Epidermal melanocyte (primary cell): ENCODE measurements at regions not wholly inside any gene's neighbourhood (a gene's known extent, or its start where the extent isn't known, plus 50 kb on each side); places are given as distances from the start of the nearest gene placed in this dataset.

Source experiments
- DNase-seq: peaks from one replicate; pipeline ENCODE4 v3.0.0; 2011; ENCODE audit warnings: low spot score; ENCODE audit not compliant: insufficient read length

DNA sequence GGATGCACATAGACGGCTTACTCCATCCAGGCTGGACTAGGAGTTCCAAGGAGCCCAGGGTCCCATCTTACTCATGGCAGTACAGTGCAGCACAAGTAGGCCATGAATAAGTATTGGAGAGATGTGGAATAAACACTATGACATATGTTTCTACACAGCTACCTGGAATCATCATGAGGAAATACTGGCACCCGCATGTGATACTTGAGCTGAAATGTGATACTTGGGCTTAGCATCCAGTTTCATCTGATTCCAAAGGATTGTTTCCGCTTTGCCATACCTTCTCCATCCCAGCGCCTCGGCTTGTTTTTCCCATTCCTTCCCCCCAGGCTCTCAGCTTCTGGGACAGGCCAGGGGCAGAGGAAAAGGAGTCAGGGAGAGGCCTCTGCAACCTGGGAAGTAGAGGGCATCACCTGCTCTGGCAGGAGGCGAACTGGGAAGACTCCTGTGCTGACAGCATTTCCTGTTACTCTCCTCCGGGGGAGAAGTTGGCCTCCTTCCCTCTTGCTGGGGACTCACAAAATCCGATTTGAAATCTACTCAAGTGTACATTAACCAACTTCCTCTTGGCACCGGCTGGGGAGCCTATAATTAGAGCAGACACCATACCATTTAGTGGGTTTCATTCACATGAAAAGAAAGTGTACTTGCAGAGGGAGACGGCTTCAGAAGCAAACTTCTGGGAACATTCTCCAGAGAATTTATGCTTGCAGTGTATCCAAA, 187.8 kb downstream of the MIAT start:
- no peak for DNase-seq

DNA sequence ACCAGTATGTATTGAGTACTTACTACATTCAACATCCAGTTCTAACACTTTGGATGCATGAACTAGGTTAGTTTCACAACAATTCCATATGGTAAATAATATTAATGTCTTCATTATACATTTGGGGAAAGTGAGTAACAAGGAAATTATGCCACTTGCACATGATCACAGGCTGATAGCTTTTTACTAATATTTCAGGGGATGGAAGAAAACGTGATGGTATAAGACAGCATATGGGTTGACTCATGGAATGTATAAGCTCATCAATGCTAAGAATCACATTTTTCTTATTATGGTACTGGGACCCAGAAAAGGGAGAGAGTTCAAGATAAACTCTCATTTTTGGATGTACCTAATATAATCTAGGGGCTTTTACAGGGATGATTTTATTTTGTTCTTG, 188.7 kb downstream of the MIAT start:
- DNase-seq, result no peak

DNA sequence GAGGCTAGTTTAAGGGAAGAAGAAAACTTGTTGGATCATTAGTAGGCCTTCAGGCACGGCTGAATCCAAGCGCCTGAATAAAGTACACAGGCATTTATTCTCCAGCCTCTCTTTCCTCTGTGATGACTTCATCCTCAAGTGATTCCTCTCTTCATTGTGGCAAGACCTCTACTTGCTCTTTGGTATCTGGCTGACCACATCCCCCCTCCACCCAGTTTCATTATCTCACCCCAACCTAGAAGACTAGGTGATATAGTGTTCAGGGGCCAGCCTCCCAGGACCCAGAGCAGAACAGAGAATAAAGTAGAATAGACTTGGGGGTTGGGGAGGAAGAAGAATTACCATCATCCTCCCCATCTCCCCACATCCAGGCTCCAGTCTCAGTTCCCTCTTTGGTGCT, 189.3 kb downstream of the MIAT start:
- DNase-seq, result no peak

DNA sequence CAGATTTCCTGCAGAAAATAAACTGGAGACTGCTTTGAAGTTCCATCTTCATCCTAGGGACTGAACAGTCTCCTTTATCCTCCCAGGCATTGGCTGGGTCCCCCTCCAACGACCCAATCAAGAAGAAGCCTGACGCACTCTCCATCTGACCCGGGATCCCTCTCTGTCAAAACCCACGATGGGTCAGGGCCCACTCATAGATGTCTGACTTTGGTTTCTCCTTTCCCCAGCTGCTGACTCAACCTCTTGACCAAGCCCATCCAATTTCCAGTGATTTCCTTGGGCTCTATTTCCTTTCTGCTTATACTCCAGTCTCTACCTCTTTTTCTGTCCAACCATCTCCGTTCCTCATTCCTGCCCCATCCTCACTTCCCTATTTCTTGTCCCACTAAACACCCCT, 189.7 kb downstream of the MIAT start:
- DNase-seq, result no peak

DNA sequence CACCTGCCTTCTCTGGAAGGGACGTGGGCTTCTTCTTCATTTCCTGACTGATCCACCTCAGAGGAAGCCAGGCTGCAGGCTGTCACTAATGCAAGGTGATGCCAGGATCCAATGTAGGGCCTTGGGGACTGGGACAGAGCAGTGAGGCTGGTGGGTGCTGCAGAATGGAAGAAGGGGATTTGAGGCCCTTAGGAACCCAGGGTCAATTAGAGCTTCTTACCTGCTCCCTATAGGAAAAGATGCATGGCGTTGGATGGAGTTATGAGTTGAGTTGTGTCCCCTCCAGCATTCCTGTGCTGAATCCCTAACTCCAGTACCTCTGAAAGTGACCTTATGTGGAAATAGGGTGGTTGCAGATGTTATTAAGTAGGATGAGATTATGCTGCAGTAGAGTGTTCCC, 190.4 kb downstream of the MIAT start:
- DNase-seq, result no peak

DNA sequence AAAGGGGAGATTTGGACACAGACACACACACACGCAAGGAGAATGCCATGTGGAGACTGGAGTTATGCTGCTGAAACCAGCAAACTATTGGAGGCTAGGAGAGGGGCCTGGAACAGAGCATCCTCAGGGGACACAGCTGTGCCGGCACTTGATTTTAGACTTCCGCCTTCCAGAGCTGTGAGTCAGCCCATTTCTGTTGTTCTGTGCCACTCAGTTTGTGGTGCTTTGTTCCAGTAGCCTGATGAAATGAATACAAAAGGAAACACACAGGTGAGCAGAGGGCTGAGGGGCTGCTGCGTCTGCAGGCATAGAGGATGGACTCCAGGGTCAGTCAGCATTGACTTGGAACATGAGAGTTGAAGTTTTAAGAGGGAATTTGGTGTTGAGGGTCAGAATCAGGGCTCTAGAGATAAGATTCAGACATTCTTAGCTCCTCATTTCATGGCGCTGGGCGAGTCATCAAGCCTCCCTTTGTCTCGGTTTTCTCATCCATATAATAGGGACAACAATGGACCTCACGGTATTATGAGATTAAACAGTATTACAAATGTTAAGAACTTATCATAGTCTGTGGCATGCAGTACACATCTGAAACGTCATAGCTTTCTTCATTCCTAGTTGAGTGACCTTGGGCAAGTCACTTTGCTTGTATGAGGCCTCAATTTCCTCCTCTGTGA, 191.0 kb downstream of the MIAT start:
- DNase-seq, result no peak

DNA sequence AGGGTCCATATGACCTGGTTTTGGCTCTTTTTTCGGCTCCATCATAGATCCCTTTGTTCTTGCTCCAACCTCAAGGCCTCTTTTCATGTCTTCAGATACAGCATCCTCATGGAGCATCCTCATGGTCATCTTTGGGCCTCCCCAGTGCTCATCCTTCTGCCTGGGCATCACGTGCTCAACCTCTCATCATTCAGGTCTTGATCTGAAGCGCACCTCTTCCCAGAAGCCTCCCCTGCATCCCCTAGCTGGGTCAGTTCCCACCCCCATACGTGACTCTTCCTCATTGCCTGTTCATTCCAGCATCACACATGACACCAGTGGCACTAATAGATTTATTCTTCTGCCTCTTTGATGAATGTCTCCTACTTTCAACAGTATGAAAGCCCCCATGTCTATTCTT, 192.2 kb downstream of the MIAT start:
- DNase-seq, result no peak

DNA sequence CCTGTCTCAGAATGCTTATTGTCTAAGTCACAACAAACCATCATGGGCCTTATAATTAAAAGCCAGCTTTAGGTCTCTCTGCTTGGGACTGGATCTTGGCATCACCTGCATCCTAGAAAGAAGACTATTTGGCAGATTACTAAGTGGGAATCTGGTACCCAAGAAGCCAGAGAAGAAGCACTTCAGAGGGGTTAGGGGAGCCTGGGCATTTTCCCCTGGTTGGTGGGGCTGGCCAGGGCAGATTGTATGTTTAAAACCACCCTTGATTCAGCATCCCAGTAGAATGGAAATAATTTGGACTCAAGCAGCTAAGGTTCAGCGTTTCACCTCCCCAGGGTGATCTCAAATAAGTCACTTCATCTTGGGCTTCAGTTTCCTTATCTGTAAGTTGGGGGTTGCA, 193.7 kb downstream of the MIAT start:
- DNase-seq, result no peak

DNA sequence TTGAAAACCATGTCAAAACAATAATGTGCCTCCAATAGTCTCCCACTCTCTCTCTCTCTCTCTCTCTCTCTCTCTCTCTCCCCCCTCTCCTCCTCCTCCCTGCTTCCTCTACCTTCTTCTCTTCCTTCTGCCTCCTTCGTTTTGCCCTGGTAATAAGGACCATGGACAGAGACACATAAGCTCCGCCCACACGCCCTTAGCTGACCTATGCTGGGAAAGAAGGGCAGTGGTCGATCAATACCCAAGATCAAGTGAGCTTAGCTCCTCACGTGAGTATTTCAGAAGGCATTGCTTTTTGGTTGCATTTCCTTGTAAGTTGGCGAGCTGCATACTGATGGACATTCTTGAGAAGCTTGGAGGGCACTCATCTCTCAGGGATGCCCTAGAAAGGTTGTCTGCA, 194.8 kb downstream of the MIAT start:
- DNase-seq, result no peak

DNA sequence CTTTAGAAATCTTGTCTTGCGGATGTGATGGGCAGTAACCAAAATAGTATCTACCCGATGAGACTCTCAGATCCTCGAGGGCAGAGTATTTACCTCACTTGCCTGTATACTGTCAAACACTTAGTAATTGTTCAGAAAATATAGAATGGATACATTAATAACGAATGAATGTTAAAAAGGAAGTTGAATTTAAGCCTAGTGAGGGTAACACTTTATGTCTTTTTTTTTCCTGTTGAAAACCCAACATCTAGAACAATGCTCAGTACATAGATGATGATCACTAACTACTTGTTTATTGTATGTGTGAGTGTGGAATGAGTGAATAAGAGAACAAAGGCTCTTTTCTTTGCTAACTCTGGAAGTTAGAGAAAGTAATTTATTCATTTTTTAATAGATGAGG, 195.7 kb downstream of the MIAT start:
- no peak for DNase-seq

DNA sequence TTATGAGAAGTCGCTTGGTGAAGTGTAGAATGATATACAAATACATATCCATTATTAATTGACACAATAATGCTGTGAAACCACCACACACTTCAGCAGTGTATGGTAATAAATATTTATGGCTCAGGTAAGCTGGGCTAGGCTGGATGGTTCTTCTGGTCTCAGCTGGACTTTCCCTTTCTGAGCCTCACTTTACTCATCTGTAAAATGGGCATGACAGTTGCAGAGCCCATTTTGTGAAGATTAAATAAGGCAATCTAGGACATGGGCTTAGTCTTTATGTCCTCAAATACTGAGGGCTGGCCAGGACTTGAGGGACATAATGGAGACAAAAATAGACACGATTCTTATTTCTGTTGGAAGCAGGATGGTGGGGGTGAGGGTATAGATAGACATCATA, 196.1 kb downstream of the MIAT start:
- DNase-seq, result no peak

DNA sequence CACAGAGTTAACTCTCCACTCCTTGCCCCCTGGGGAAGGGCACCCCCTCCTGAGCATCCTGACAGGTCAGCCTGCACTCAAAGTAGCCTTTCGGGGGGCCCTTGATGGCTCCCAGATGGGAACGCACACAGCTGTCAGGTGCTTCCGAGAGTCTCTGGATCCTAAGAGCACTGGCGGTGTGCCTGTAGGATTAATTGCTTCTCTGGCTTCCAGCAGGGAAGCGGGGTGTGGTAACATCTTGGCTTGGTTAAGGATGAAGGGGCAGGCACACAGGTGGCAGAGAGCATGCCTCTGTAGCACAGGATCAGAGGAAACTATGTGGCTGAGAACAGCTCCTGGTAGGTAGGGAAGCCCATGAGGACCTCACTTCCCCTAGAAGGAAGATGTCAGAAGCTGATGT, 199.8 kb downstream of the MIAT start:
- DNase-seq, result no peak

DNA sequence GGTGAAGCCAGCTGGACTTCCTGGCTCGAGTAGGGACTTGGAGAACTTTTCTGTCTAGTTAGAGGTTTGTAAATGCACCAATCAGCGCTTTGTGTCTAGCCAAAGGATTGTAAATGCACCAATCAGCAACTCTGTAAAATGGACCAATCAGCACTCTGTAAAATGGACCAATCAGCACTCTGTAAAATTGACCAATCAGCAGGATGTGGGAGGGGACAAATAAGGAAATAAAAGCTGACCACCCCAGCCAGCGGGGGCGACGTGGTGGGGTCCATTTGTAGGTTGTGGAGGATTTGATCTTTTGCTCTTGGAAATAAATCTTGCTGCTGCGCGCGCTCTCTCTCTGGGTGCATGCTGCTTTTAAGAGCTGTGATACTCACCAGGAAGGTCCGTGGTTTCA, 202.9 kb downstream of the MIAT start:
- DNase-seq, result no peak

DNA sequence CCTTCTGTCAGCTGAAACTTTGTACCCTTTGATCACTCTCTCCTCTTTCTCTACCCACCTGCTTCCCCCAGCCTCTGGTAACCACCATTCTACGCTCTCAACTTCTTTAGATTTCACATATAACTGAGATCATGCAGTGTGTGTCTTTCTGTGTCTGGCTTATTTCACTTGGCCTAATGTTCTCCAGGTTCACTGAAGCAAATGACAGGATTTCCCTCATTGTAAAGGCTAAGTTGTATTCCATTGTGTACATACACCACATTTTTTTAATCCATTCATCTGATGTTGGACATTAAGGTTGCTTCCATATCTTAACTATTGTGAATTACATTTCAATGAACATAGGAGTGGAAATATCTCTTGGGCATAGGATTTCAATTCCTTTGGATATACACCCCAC, 207.6 kb downstream of the MIAT start:
- no peak for DNase-seq

DNA sequence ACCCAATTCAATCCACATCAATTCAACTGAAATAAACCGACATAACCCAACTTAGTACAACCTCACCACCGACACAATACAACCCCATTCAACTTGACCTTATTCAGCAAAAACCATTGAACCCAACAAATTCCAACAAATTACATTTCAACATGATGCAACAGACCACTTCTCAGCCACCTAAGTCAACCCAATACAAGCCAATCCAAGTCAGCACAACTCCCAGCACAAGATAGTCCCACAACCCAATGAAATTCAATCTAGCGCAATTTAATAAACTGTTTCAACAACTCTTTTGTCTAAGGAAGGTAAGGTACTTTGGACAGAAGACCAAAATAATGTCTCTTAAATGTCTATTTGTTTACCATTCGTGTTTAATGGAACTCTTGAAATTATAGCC, 226.0 kb downstream of the MIAT start:
- DNase-seq, result no peak

DNA sequence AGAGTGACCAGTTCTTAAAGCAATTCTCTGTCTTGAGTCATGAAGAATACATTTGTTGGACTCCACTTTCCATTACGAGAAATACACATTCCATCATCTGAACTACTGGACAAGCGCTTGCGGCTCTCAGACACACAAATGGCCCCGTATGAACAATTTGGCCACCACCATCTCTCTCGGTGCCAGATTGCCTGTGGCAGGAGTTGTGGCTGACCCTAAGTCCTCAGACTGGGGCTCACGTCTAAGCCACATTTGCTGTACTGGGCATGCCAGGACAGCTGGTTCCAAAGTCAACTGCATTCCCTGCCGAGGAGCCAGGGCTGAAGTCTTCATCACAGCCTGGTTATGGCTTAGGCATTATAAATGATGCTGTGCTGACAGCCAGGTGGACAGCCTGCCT, 227.5 kb downstream of the MIAT start:
- DNase-seq, result no peak

DNA sequence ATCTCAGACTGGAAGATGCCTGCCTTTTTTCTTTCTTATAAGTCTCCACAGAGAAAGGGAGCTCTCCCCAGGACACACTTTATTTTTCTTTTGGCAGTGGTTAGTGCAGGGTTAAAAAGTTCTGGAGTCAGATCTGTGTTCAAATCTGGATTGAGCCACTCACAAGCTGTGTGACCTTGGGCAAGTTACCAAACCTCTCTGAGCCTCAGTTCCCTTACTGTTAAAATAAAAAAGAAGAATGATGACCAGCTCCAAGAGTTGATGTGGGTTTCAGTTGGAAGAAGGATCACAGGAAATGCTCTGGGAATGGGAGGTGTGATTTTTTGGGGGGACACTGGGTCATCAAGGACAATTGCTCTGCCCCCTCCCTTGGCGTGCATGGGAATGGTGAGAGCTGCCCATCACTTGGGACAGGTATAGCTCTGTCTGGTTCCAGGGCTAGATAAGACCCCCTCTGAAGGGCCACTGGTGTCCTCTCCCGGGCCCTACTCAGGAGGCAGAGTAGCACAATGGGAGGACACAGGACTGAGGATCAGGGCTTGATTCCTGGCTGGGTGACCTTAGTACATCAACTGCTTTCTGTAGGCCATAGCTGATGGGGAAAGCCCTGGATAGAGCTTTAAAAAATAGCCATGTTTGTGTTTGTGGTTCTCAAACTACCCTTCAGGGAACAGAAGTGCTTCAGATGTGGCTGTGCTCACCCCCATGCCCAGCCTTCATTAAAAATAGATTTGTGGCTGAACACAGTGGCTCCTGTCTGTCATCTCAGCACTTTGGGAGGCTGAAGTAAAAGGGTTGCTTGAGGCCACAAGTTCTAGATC, 228.3 kb downstream of the MIAT start:
- no peak for DNase-seq

DNA sequence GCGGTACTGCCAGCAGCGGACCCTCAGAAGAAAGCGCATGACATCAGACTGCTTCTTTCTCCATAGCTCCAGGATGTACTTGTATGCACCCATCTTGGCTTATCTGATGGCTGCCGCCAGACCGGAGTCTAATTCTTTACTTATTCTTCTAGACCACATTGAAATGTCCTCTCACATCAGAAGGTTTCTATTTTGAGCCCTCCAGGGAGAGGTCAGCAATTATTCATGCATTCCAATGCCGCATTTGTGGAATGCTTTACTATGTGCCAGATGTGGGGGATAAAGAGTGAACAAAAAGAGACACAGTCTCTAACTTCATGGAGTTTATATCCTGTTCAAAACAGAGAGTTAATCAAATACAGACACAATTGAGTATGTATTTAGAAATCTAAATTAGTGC, 230.1 kb downstream of the MIAT start:
- peak; percentile 75 for DNase-seq

DNA sequence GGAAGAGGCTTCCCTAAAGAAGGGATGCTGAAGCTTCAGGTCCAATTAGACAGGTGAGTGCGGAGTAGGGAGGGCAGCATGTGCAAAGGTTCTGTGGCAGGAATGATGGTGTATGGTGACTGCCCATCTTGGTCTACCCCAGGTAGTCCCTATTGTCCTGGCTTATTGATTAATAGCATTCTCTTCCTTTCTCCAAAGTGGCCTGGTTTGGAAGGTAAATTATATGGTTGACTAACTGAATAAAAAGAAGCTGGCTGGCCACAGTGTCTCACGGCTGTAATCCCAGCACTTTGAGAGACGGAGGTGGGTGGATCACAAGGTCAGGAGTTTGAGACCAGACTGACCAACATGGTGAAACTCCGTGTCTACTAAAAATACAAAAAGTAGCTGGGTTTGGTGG, 230.5 kb downstream of the MIAT start:
- no peak for DNase-seq

DNA sequence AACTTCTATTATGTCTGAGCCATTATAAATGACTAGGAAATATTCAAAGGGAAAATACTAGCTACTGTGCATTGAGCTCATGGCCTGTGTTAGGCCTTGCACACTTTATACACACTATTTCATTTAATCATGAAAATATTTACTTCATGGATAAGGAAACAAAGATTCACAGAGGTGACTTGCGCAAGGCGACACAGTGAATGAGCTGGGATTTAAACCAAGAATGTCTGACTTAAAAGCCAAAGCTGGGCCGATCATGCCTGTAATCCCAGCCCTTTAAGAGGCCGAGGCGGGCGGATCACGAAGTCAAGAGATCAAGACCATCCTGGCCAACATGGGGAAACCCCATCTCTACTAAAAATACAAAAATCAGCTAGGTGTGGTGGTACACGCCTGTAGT, 231.5 kb downstream of the MIAT start:
- DNase-seq, result no peak

DNA sequence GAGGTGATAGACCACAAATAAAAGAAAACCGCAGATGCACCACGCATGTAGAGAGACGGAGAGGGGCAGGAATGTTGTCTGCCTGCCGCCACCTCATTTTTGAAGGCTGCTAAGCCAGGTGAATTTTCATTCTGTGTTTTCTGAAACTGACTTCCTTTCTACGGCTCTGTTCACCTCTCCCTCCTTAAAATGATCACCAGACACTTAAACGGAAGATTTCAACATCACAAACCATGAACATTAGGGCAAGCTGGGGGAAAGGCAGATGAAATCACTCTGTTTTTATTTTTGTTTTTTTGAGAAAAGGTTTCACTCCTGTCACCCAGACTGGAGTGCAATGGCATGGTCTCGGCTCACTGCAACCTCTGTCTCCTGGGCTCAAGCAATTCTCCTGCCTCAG, 232.4 kb downstream of the MIAT start:
- no peak for DNase-seq

DNA sequence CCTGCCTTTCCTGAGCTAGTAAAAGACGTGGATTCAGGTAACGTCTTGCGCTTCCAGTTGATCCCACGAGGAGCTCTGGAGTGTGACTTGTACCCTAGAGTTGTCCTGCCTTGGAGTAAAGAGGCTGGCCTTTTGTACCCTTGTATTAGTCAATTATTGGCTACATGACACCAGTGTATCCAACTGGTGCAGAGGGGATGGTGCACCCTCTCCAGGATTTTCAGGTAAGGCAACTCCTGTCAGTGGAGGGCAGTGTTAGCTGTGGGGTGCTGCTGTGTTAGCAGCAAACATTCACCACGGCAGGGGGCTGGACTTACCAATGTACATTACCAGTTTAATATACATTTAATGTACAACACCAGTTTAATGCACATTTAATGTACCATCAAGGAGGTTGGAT, 233.5 kb downstream of the MIAT start:
- no peak for DNase-seq

DNA sequence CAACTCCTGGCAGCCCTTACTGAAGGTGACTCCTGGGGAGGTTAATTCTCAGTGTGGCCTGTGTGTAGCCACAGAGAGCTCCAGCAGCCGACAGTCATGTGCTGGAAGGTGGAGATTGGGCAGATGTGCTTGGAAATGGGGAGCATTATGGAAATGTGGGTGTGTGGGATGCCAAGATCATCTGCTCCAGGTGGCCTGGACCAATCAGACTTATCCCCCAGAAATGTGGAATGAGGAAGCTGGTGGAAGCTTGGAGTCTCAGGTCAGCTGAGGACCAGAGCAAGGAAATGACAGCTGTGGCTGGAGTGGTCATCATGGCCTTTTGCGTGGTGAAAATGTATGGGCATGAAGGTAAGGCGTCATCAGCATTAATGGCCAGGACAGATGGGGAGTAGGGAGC, 234.0 kb downstream of the MIAT start:
- no peak for DNase-seq
